WI38 (cell line): ENCODE measurements at regions not wholly inside any gene's neighbourhood (a gene's known extent, or its start where the extent isn't known, plus 50 kb on each side); places are given as distances from the start of the nearest gene placed in this dataset.

Experiments
- H3K4me3 ChIP-seq: 2 replicates; pipeline ENCODE4 v1.5.1; 2011; ENCODE audit warnings: low read depth, mild to moderate bottlenecking, control low read depth, low read length
- TF ChIP-seq, protein P1 (sequence below): IDR thresholded peaks from 2 replicates; pipeline ENCODE4 v1.5.1; 2012; ENCODE audit warnings: low read depth, mild to moderate bottlenecking, control low read depth, low read length

DNA sequence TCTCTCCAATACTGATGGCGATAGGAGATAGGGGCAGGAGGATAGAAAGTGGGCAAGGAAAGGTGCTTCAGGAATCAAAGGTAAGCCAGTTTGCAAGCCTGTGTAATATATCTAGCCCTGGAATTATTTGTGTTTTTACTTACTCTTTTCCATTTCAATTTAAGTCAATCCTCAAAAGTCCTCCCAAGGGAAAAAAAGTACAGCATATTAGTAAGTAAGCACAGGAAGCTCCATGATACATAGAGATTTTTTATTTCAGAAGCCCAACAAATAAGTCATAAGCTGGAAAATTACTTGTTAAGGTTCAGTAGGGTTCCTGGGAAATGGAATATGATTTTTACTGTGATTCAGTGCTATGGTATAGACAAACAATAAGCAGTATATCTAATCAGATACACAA is 337.7 kb upstream of the DUSP10 start:
- TF ChIP-seq, protein P1, sequence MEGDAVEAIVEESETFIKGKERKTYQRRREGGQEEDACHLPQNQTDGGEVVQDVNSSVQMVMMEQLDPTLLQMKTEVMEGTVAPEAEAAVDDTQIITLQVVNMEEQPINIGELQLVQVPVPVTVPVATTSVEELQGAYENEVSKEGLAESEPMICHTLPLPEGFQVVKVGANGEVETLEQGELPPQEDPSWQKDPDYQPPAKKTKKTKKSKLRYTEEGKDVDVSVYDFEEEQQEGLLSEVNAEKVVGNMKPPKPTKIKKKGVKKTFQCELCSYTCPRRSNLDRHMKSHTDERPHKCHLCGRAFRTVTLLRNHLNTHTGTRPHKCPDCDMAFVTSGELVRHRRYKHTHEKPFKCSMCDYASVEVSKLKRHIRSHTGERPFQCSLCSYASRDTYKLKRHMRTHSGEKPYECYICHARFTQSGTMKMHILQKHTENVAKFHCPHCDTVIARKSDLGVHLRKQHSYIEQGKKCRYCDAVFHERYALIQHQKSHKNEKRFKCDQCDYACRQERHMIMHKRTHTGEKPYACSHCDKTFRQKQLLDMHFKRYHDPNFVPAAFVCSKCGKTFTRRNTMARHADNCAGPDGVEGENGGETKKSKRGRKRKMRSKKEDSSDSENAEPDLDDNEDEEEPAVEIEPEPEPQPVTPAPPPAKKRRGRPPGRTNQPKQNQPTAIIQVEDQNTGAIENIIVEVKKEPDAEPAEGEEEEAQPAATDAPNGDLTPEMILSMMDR, result no peak
- no peak overlapping the region for H3K4me3 ChIP-seq

DNA sequence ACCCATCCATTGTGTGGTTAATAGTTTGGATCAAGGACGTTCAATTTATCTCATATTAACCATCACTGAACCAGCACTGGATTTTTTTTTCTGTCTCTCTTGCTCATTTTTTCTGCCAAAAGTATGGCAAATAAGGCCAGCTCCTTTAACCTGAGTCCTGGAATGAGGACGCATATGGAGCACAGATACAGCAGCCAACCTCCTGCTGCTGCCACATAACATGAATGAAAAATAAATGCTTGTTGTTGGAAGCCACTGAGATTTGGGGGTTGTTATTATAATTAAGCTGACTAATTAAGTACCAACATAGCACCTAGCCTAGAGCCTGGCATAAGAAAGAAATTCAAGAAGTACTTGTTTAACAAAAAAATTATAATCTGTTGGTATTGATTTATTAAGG is 335.3 kb upstream of the DUSP10 start:
- TF ChIP-seq, protein P1, result no peak
- H3K4me3 ChIP-seq, result no peak overlapping the region

DNA sequence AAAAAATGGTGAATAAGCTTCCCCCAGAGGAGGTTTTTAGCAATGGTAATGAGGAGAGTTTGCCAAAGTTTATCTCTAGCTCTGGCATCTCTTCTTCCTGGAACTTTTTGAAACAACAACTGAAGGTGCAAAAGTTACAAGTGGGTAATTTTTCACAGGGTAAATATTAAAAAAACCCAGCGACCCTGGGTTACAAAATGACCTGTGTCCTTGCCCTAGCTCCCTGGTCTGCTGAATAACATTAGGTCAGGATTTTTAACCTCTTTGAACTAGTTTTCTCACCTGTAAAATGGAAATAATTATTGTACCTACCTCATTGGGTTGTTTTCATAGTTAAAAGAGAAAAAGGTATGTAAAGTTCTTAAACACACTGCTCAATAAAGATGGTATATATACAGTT is 332.4 kb upstream of the DUSP10 start:
- no peak overlapping the region for H3K4me3 ChIP-seq
- TF ChIP-seq, protein P1, result no peak

GRCh38 chr1:222073307-222073995 is 331.6 kb upstream of the DUSP10 start:
- H3K4me3 ChIP-seq, result no peak overlapping the region
- TF ChIP-seq, protein P1, result no peak

DNA sequence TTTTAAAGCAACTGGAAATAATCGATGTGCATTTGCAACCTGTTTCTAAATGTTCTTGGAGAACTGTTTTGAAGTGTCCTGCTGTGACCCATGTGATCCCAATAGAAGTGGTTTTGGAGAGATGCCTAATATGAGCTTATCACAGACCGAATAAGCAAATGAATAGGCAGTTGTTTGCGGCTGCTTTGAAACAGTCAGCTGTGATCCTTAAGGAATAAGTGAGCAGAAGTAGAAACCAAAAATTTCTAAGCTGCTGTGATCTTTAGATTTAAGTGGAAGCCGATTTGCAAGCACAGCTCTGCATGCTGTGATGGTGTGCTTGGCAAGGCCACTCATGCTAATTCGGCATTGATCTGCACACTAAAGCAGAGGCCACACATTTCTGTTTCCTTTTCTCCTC is 329.5 kb upstream of the DUSP10 start:
- H3K4me3 ChIP-seq, result no peak overlapping the region
- TF ChIP-seq, protein P1, result no peak

- TF ChIP-seq, protein P1, result no peak
These were observed 327.0 kb upstream of the DUSP10 start for GRCh38 chr1:222068937-222069336.

GRCh38 chr1:222068101-222068500 is 326.2 kb upstream of the DUSP10 start:
- TF ChIP-seq, protein P1, result no peak

More at GRCh38 chr1:222068937-222069336, 327.0 kb upstream of the DUSP10 start:
- no peak overlapping the region for H3K4me3 ChIP-seq

More at GRCh38 chr1:222068101-222068500, 326.2 kb upstream of the DUSP10 start:
- no peak overlapping the region for H3K4me3 ChIP-seq
